Astrocyte of the spinal cord (primary cell): ENCODE measurements at regions not wholly inside any gene's neighbourhood (a gene's known extent, or its start where the extent isn't known, plus 50 kb on each side); places are given as distances from the start of the nearest gene placed in this dataset.
"Not testable (repeated sequence)": the region's sequence is repeated elsewhere in the genome, so short reads cannot be mapped to it uniquely, and the experiment has no call there.

Experiments used
- DNase-seq: peaks from one replicate; pipeline ENCODE4 v3.0.0; 2011; ENCODE audit warnings: low read depth, low spot score
- H3K4me3 ChIP-seq: 2 replicates; pipeline ENCODE4 v1.5.1; 2011; ENCODE audit warnings: low read depth, mild to moderate bottlenecking, low read length, moderate library complexity
- CTCF ChIP-seq: IDR thresholded peaks from 2 replicates; pipeline ENCODE4 v1.5.1; 2012; ENCODE audit warnings: low read depth, mild to moderate bottlenecking, low read length, inconsistent platforms
- in situ Hi-C: cut with HindIII; loops from 2 replicates; pipeline ENCODE4 v1.10.0; 2017; ENCODE audit warnings: low sequenced_read_pairs

GRCh38 chr14:105979446-105979845, 453.1 kb downstream of the TMEM121 start:
- H3K4me3 ChIP-seq = no peak overlapping the region
- in situ Hi-C loops = no loop called here
- no peak for TF ChIP-seq CTCF
- no peak for DNase-seq

GRCh38 chr14:105980224-105980623, 453.8 kb downstream of the TMEM121 start:
- H3K4me3 ChIP-seq = no peak overlapping the region
- TF ChIP-seq CTCF = no peak
- DNase-seq = no peak
- in situ Hi-C loops = no loop called here

GRCh38 chr14:105981517-105982302, 455.3 kb downstream of the TMEM121 start:
- DNase-seq, H3K4me3 ChIP-seq, in situ Hi-C loops: not testable (repeated sequence)

- no peak for TF ChIP-seq CTCF
- H3K4me3 ChIP-seq = no peak overlapping the region
- DNase-seq = no peak
- in situ Hi-C loops = no loop called here
These were observed 456.3 kb downstream of the TMEM121 start for GRCh38 chr14:105982664-105983063.

- no peak for TF ChIP-seq CTCF
- no peak overlapping the region for H3K4me3 ChIP-seq
- in situ Hi-C loops = no loop called here
- no peak for DNase-seq
These were observed 460.5 kb downstream of the TMEM121 start for GRCh38 chr14:105986894-105987284.

- DNase-seq = no peak
- TF ChIP-seq CTCF = no peak
- H3K4me3 ChIP-seq = no peak overlapping the region
- in situ Hi-C loops = no loop called here
These were observed 461.2 kb downstream of the TMEM121 start for GRCh38 chr14:105987563-105987962.

- in situ Hi-C loops = no loop called here
- no peak overlapping the region for H3K4me3 ChIP-seq
- no peak for DNase-seq
- no peak for TF ChIP-seq CTCF
These were observed 463.4 kb downstream of the TMEM121 start for GRCh38 chr14:105989566-105990302.

- H3K4me3 ChIP-seq, DNase-seq, in situ Hi-C loops: not testable (repeated sequence)
These were observed 465.3 kb downstream of the TMEM121 start for GRCh38 chr14:105991677-105992076.
